Smooth muscle cell (in vitro differentiated cells): ENCODE measurements at regions not wholly inside any gene's neighbourhood (a gene's known extent, or its start where the extent isn't known, plus 50 kb on each side); places are given as distances from the start of the nearest gene placed in this dataset.

Source experiments
- DNase-seq: peaks from one replicate; lab custom pipeline; 2025; ENCODE audit not compliant: unreplicated experiment; lab: John Stamatoyannopoulos, UW
- H2AFZ ChIP-seq: fragments of 200-600 bp; sonication (generic); 2 replicates; pipeline ENCODE4 v1.6.0; 2016; ENCODE audit warnings: antibody characterized with exemption, low read depth, mild to moderate bottlenecking
- H3F3A ChIP-seq: fragments of 200-600 bp; sonication (generic); 2 replicates; pipeline ENCODE4 v1.6.0; 2017; ENCODE audit warnings: antibody characterized with exemption, low read depth
- H3K27ac ChIP-seq: fragments of 200-600 bp; sonication (generic); 2 replicates; pipeline ENCODE4 v1.5.1; 2016; ENCODE audit warnings: low read depth, mild to moderate bottlenecking
- H3K27me3 ChIP-seq: fragments of 200-600 bp; sonication (generic); 2 replicates; pipeline ENCODE4 v1.6.1; 2016; ENCODE audit warnings: low read depth, mild to moderate bottlenecking
- H3K36me3 ChIP-seq: fragments of 200-600 bp; sonication (generic); 2 replicates; pipeline ENCODE4 v1.5.1; 2016; ENCODE audit warnings: low read depth
- H3K4me1 ChIP-seq: fragments of 200-600 bp; sonication (generic); 2 replicates; pipeline ENCODE4 v1.5.1; 2016; ENCODE audit warnings: low read depth
- H3K4me2 ChIP-seq: fragments of 200-600 bp; sonication (generic); 2 replicates; pipeline ENCODE4 v1.6.0; 2016; ENCODE audit warnings: mild to moderate bottlenecking
- H3K4me3 ChIP-seq: fragments of 200-600 bp; sonication (generic); 2 replicates; pipeline ENCODE4 v1.5.1; 2016; ENCODE audit warnings: mild to moderate bottlenecking
- H3K79me2 ChIP-seq: fragments of 200-600 bp; sonication (generic); 2 replicates; pipeline ENCODE4 v1.6.0; 2016; ENCODE audit warnings: low read depth, mild to moderate bottlenecking
- H3K9ac ChIP-seq: fragments of 200-600 bp; sonication (generic); 2 replicates; pipeline ENCODE4 v1.6.0; 2016; ENCODE audit warnings: low read depth
- H3K9me3 ChIP-seq: fragments of 200-600 bp; sonication (generic); replicated peaks from 2 replicates; pipeline ENCODE4 v1.5.1; 2016; ENCODE audit warnings: low read depth
- H4K20me1 ChIP-seq: fragments of 200-600 bp; sonication (generic); 2 replicates; pipeline ENCODE4 v1.6.0; 2016; ENCODE audit warnings: low read depth
- CTCF ChIP-seq: fragments of 200-600 bp; sonication (generic); IDR thresholded peaks from 2 replicates; pipeline ENCODE4 v1.5.1; 2017; ENCODE audit warnings: borderline replicate concordance, mild to moderate bottlenecking, antibody characterized with exemption; ENCODE audit not compliant: insufficient read depth, poor library complexity, severe bottlenecking
- WGBS: methylation state at CpG from one replicate; pipeline ENCODE4 v1.1.7; 2016; ENCODE audit warnings: low lambda C conversion rate; 5-methylcytosine and 5-hydroxymethylcytosine counted together

- Histone ChIP-seq H3K4me3 (no peak overlapping the region), H3K9ac (no peak overlapping the region), H3F3A (peaks cover 22% of the 10 kb centered on the region), H3K4me1 (peaks cover 12% of the 10 kb centered on the region), H3K27ac (no peak overlapping the region), H3K4me2 (peak overlapping the region; percentile 6), H3K27me3 (no peaks in the 10 kb centered on the region), H3K9me3 (no peaks in the 10 kb centered on the region), H2AFZ (no peak overlapping the region), H4K20me1 (no peaks in the 10 kb centered on the region), H3K79me2 (no peaks in the 10 kb centered on the region), H3K36me3 (no peaks in the 10 kb centered on the region)
- DNase-seq = no peak
- no peak for TF ChIP-seq CTCF
- WGBS = 29% methylated on average over 10 of the region's 10 CpGs
Observed at GRCh38 chr5:174617910-174618309, 106.5 kb upstream of the MSX2 start.

GRCh38 chr5:174618589-174618988, 105.8 kb upstream of the MSX2 start:
- no peak for DNase-seq
- Histone ChIP-seq H3K9ac (no peak overlapping the region), H3K4me1 (peaks cover 15% of the 10 kb centered on the region), H4K20me1 (no peaks in the 10 kb centered on the region), H3K27me3 (no peaks in the 10 kb centered on the region), H3K79me2 (no peaks in the 10 kb centered on the region), H3K36me3 (no peaks in the 10 kb centered on the region), H3K9me3 (no peaks in the 10 kb centered on the region), H3F3A (peaks cover 29% of the 10 kb centered on the region), H3K4me2 (peak overlapping the region; percentile 6), H3K27ac (no peak overlapping the region), H3K4me3 (no peak overlapping the region), H2AFZ (no peak overlapping the region)
- WGBS = 17% methylated on average over 4 of the region's 4 CpGs
- no peak for TF ChIP-seq CTCF

- Histone ChIP-seq H3K9ac (no peak overlapping the region), H3K36me3 (no peaks in the 10 kb centered on the region), H3K27ac (no peak overlapping the region), H3K79me2 (no peaks in the 10 kb centered on the region), H3K4me3 (no peak overlapping the region), H4K20me1 (no peaks in the 10 kb centered on the region), H3F3A (peaks cover 48% of the 10 kb centered on the region), H3K9me3 (no peaks in the 10 kb centered on the region), H3K27me3 (no peaks in the 10 kb centered on the region), H3K4me2 (no peak overlapping the region), H2AFZ (no peak overlapping the region), H3K4me1 (peaks cover 33% of the 10 kb centered on the region)
- 98% methylated on average over 4 of the region's 4 CpGs for WGBS
- no peak for DNase-seq
- TF ChIP-seq CTCF = no peak
Observed at GRCh38 chr5:174622067-174622466, 102.3 kb upstream of the MSX2 start.

GRCh38 chr5:174623018-174623417, 101.4 kb upstream of the MSX2 start:
- no peaks in the 10 kb centered on the region for H3K79me2 ChIP-seq
- H4K20me1 ChIP-seq = no peaks in the 10 kb centered on the region
- WGBS = 88% methylated on average over 1 of the region's 1 CpG
- no peak overlapping the region for H2AFZ ChIP-seq
- no peaks in the 10 kb centered on the region for H3K27me3 ChIP-seq
- TF ChIP-seq CTCF = no peak
- no peak overlapping the region for H3K4me3 ChIP-seq
- H3K36me3 ChIP-seq = no peaks in the 10 kb centered on the region
- DNase-seq = no peak
- H3K9me3 ChIP-seq = no peaks in the 10 kb centered on the region
- H3K4me2 ChIP-seq = no peak overlapping the region
- H3F3A ChIP-seq = peaks cover 47% of the 10 kb centered on the region
- H3K9ac ChIP-seq = no peak overlapping the region
- no peak overlapping the region for H3K27ac ChIP-seq
- peaks cover 29% of the 10 kb centered on the region for H3K4me1 ChIP-seq
